Muscle layer of colon (tissue), 2 donors: ENCODE measurements at regions not wholly inside any gene's neighbourhood (a gene's known extent, or its start where the extent isn't known, plus 50 kb on each side); places are given as distances from the start of the nearest gene placed in this dataset.
"Not testable (repeated sequence)": the region's sequence is repeated elsewhere in the genome, so short reads cannot be mapped to it uniquely, and the experiment has no call there.

Source experiments
- H3K27ac ChIP-seq: one replicate; pipeline ENCODE4 v1.7.0; 2013; ENCODE audit warnings: low read depth, mild to moderate bottlenecking, low read length, moderate library complexity
- H3K27me3 ChIP-seq, 2 donors: one replicate each; pipeline ENCODE4 v1.7.0; 2013; ENCODE audit warnings: low read length in 2 of 2, mild to moderate bottlenecking in 2 of 2; ENCODE audit not compliant: insufficient read depth in 2 of 2, control insufficient read depth in 1 of 2
- H3K36me3 ChIP-seq: one replicate; pipeline ENCODE4 v1.7.0; 2013; ENCODE audit warnings: mild to moderate bottlenecking, low read length; ENCODE audit not compliant: insufficient read depth
- H3K4me1 ChIP-seq: one replicate; pipeline ENCODE4 v1.7.0; 2013; ENCODE audit warnings: mild to moderate bottlenecking, low read length; ENCODE audit not compliant: insufficient read depth
- H3K4me3 ChIP-seq, 2 donors: one replicate each; pipeline ENCODE4 v1.7.0; 2013; ENCODE audit warnings: low read length in 2 of 2, low read depth in 1 of 2, mild to moderate bottlenecking in 1 of 2, moderate library complexity in 1 of 2
- H3K9ac ChIP-seq: one replicate; pipeline ENCODE4 v1.7.0; 2013; ENCODE audit warnings: low read length
- H3K9me3 ChIP-seq: one replicate; pipeline ENCODE4 v1.7.0; 2013; ENCODE audit warnings: mild to moderate bottlenecking, low read length
- donor health status: abdominal sarcoma.
- donor health status: Adenocarcinoma of cecum.

- H3K27me3 ChIP-seq = not testable (repeated sequence)
These were observed 214.9 kb downstream of the TFCP2L1 start for GRCh38 chr2:121070061-121070460.

GRCh38 chr2:121071034-121071504 lies 213.9 kb downstream of the TFCP2L1 start:
- Histone ChIP-seq H3K36me3 (no peaks in the 10 kb centered on the region), H3K27me3 (no peaks in the 10 kb centered on the region), H3K9me3 (no peaks in the 10 kb centered on the region), H3K9ac (no peak overlapping the region), H3K27ac (no peak overlapping the region), H3K4me3 (no peak overlapping the region), H3K4me1 (peaks cover 21% of the 10 kb centered on the region)

More at GRCh38 chr2:121070061-121070460, 214.9 kb downstream of the TFCP2L1 start:
- H3K36me3 ChIP-seq, H3K4me3 ChIP-seq, H3K9me3 ChIP-seq, H3K27ac ChIP-seq, H3K9ac ChIP-seq: not testable (repeated sequence)
- H3K4me1 ChIP-seq = peaks cover 11% of the 10 kb centered on the region

GRCh38 chr2:121072784-121073183 lies 212.2 kb downstream of the TFCP2L1 start:
- Histone ChIP-seq H3K4me1 (peaks cover 25% of the 10 kb centered on the region), H3K9me3 (no peaks in the 10 kb centered on the region), H3K27ac (no peak overlapping the region), H3K4me3 (no peak overlapping the region), H3K36me3 (no peaks in the 10 kb centered on the region), H3K9ac (no peak overlapping the region), H3K27me3 (no peaks in the 10 kb centered on the region)

- Histone ChIP-seq H3K36me3 (no peaks in the 10 kb centered on the region), H3K27me3 (no peaks in the 10 kb centered on the region), H3K4me3 (no peak overlapping the region), H3K4me1 (peaks cover 26% of the 10 kb centered on the region), H3K27ac (no peak overlapping the region), H3K9ac (no peak overlapping the region), H3K9me3 (no peaks in the 10 kb centered on the region)
These were observed 211.4 kb downstream of the TFCP2L1 start for GRCh38 chr2:121073320-121074210.

GRCh38 chr2:121074293-121074932 lies 210.6 kb downstream of the TFCP2L1 start:
- Histone ChIP-seq H3K9me3 (no peaks in the 10 kb centered on the region), H3K9ac (no peak overlapping the region), H3K27me3 (no peaks in the 10 kb centered on the region), H3K4me1 (peaks cover 35% of the 10 kb centered on the region), H3K36me3 (no peaks in the 10 kb centered on the region), H3K4me3 (no peak overlapping the region), H3K27ac (no peak overlapping the region)

GRCh38 chr2:121075006-121075551 lies 209.9 kb downstream of the TFCP2L1 start:
- no peak overlapping the region for H3K4me3 ChIP-seq
- H3K27ac ChIP-seq = no peak overlapping the region
- H3K9ac ChIP-seq = no peak overlapping the region

GRCh38 chr2:121075641-121076497 lies 209.1 kb downstream of the TFCP2L1 start:
- H3K9ac ChIP-seq = no peak overlapping the region
- no peak overlapping the region for H3K4me3 ChIP-seq
- peaks cover 41% of the 10 kb centered on the region for H3K4me1 ChIP-seq
- peak overlapping the region; percentile 27 for H3K27ac ChIP-seq
- H3K36me3 ChIP-seq = no peaks in the 10 kb centered on the region
- no peaks in the 10 kb centered on the region for H3K27me3 ChIP-seq
- no peaks in the 10 kb centered on the region for H3K9me3 ChIP-seq

More at GRCh38 chr2:121075006-121075551, 209.9 kb downstream of the TFCP2L1 start:
- no peaks in the 10 kb centered on the region for H3K27me3 ChIP-seq
- H3K9me3 ChIP-seq = no peaks in the 10 kb centered on the region
- peaks cover 41% of the 10 kb centered on the region for H3K4me1 ChIP-seq
- no peaks in the 10 kb centered on the region for H3K36me3 ChIP-seq

- no peaks in the 10 kb centered on the region for H3K27me3 ChIP-seq
- H3K27ac ChIP-seq = no peak overlapping the region
- no peak overlapping the region for H3K9ac ChIP-seq
- H3K9me3 ChIP-seq = no peaks in the 10 kb centered on the region
- H3K4me1 ChIP-seq = peaks cover 38% of the 10 kb centered on the region
- H3K4me3 ChIP-seq = no peak overlapping the region
- H3K36me3 ChIP-seq = no peaks in the 10 kb centered on the region
These were observed 208.5 kb downstream of the TFCP2L1 start for GRCh38 chr2:121076498-121076820.

GRCh38 chr2:121076885-121077549 lies 208.0 kb downstream of the TFCP2L1 start:
- Histone ChIP-seq H3K4me1 (peaks cover 38% of the 10 kb centered on the region), H3K27ac (no peak overlapping the region), H3K27me3 (no peaks in the 10 kb centered on the region), H3K9me3 (no peaks in the 10 kb centered on the region), H3K4me3 (no peak overlapping the region), H3K36me3 (no peaks in the 10 kb centered on the region), H3K9ac (no peak overlapping the region)

GRCh38 chr2:121078899-121079298 lies 206.1 kb downstream of the TFCP2L1 start:
- Histone ChIP-seq H3K27me3 (no peaks in the 10 kb centered on the region), H3K4me3 (no peak overlapping the region), H3K27ac (no peak overlapping the region), H3K36me3 (no peaks in the 10 kb centered on the region), H3K9me3 (no peaks in the 10 kb centered on the region), H3K9ac (no peak overlapping the region), H3K4me1 (peaks cover 38% of the 10 kb centered on the region)
